HG03565 (cell line): ENCODE measurements at regions not wholly inside any gene's neighbourhood (a gene's known extent, or its start where the extent isn't known, plus 50 kb on each side); places are given as distances from the start of the nearest gene placed in this dataset.
"Not testable (repeated sequence)": the region's sequence is repeated elsewhere in the genome, so short reads cannot be mapped to it uniquely, and the experiment has no call there.

Source experiments
- ATAC-seq: cut with Tn5 transposase; IDR thresholded peaks from one replicate; pipeline ENCODE4 v1.9.1; 2021; ENCODE audit warnings: mild to moderate bottlenecking, moderate library complexity; ENCODE audit not compliant: unreplicated experiment

DNA sequence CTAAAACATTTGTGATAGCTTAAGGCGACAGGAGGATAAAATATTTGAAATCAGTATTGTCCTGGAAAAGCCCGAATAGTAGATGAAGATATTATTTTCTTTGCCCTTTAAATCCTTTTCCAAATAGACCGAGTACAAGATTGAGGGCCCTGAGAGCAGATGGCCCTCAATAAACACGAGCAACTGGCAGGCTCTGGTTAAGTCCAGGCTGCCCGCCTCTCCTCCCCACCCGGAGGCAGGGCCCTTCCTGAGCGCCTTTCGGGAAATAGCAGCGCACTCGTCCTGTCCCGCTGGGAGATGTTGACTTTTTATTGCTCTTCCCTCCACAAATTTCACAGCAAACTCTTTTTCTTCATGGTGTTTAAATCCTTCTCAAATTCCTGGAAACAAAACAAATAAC lies 50.8 kb upstream of the MAX start:
- ATAC-seq: no peak

GRCh38 chr14:65156568-65157366 lies 54.5 kb upstream of the MAX start:
- ATAC-seq: peak; percentile 67

- peak; percentile 62 for ATAC-seq
Measured at GRCh38 chr14:65159281-65160062, 57.2 kb upstream of the MAX start.

- no peak for ATAC-seq
Measured at GRCh38 chr14:65160091-65160490, 57.8 kb upstream of the MAX start.

- ATAC-seq: no peak
Measured at GRCh38 chr14:65162031-65162430, 59.7 kb upstream of the MAX start.

DNA sequence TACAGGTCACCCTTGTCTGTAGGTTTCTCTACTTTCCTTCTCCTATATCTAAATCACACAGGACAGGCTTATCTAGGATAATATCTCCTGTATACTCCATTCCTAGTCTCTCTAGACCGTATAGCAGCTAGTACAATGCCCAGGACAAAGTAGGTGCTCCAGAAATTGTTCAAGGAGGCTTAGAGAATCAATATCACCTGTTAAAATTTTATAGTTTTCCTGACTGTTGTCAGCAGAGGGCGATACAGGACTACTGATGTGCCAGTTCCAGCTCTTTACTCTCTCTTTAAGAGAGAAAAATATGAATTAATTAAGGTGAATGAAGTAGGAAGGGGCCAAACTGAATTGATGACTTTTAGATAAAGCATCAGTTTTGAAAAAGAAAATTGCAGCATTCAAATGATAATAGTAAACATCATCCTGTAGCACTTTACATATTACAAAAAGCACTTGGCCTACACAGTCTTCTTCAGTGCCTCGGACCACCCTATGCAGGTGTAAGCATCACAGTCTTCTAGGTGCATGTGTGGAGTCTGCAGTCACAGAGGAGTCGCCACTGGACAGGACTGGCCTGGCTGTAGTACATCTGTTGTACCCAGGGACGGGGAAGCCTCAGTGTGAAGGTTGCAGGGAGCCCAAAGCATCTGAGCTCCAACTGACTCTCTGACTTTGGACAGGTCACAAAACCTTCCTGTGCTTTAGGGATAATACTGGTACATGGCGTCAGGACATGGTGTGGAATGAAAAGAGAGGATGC lies 61.9 kb upstream of the MAX start:
- ATAC-seq: no peak

DNA sequence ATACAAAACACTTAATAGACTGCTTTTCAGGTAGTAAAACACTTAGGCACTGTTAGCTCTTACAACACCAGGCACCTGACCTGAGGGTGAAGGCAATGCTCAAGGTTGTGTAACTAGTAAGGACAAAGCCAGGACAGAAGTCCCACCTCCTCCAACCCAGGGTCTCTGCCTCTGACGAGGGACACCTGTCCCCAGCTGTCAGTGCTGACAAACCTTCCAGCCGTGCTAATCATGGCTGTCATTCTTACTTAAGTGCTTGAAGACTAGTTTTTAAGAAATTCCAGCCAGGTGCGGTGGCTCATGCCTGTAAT lies 62.5 kb upstream of the MAX start:
- ATAC-seq: no peak

DNA sequence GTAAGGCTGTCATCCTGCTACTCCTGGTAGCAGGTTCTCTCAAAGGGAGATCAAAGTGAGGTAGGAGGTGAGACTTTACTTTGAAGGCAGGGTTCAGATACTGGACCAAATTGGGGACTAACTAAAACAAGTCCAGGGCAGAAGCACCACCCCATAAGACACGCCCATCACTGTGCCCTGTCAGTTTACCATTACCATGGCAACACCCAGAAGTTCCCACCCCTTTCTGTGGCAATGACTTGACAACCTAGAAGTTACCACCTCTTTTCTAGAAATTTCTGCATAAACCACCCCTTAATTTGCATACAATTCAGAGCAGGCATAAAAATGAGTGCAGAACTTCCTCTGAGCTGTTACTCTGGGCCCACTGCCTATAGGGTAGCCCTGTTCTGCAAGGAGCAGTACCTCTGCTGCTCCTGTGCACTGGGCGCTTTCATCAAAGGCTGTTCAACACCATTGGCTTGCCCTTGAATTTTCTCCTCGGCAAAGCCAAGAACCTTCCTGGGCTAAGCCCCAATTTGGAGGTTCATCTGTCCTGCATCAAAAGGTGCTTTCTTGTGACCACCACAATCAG lies 64.8 kb upstream of the MAX start:
- no peak for ATAC-seq

DNA sequence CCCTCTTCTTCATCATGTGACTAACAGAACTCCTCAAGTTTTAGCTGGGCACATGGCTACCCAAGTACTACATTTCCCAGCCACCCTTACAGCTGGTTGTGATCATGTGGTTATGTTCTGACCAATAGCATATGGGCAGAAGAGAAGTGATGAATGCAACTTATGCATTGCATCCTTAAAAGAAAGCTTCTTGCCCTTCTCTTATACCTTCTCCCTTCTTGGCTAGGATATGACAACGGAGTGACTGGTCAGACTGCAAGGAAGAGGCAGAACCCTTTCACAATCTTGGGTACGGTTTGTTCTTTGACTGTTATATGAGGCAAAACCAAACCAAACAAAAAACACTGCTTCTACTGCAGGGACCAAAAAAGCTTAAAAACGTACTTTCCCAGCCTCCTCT lies 66.5 kb upstream of the MAX start:
- ATAC-seq: peak; percentile 20

GRCh38 chr14:65169351-65169750 lies 67.0 kb upstream of the MAX start:
- ATAC-seq: peak; percentile 73

GRCh38 chr14:65170318-65170717 lies 68.0 kb upstream of the MAX start:
- ATAC-seq: no peak

- no peak for ATAC-seq
Measured at GRCh38 chr14:65170768-65171507, 68.6 kb upstream of the MAX start.

- no peak for ATAC-seq
Measured at GRCh38 chr14:65173973-65174693, 71.8 kb upstream of the MAX start.

DNA sequence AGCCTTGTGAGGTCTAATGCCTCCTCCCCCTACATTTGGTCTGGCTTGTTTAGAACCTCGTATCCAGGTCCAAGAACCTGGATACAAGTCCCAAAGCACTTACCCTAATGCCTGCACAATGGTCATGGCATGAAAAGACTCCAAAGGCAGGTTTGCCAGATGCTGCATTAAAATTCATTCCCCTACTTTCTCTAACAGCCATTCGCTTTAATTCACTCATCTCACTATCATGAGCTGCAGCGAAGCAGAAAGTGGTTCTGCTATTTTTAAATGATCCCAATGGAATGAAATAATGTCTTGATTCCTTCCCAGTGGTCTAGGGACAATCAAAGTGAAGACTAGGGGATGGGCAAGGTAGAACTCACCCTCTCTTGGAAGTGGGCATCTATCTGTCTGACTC lies 72.5 kb upstream of the MAX start:
- ATAC-seq: no peak

GRCh38 chr14:65177551-65177950 lies 75.2 kb upstream of the MAX start:
- ATAC-seq: no peak

DNA sequence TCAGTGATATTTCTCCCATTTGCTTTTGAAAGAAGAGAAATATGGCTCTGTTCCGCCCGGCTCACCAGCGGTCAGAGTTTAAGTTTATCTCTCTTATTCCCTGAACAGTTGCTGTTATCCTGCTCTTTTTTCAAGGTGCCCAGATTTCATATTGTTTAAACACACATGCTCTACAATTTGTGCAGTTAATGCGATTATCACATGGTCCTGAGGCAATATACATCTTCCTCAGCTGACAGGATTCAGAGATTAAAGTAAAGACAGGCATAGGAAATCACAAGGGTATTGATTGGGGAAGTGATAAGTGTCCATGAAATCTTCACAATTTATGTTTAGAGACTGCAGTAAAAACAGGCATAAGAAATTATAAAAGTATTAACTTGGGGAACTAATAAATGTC lies 76.9 kb upstream of the MAX start:
- not testable (repeated sequence) for ATAC-seq

GRCh38 chr14:65179918-65180724 lies 77.8 kb upstream of the MAX start:
- peak; percentile 85 for ATAC-seq

DNA sequence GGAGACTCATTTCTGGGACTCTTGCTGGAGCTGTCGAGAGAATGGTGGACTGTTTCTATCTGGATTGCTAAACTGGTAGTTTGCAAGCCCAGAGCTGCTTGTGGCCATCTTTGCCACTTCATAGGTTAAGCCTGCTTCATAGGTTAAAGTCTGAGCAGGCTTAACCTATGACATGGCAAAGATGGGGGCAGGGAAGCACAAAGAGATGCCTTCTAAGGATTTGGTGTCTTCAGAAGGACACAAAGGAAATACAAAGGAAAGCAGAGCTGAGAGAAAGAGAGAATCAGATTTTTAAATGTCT lies 78.4 kb upstream of the MAX start:
- no peak for ATAC-seq

DNA sequence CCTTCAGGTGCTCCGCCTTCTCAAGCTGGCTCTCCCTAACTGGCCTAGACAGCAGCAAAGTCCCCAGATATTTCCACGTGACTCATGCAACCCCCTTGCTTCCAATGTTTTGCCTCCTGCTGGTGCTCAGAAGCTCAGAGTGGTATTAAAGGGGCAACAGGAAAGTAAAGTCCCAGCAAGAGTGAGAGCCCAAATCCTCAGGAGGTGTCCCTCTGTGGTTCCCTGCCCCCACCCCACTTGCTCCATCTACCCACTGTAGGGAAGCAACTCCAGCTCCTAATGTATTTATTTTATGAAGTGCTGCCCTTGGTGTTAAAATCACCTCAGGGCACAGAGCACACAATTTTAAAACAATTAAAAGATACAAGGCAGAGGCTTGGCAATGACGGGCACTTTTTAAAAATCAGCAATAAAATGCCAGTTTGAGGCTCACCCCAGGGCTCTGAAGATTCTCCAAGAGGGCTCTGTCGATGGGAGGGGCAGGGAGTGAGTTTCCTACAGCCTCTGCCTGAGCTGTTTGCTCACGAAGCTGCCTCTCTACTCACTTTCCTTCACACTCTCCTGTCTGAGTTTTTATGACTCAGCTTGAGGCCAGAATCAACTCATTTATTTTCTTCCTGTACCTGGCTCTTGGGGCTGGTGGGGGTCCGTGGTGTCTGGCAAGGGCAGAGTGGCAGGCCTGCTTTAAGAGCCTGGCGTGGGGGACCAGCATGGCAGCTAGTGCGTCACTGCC lies 81.9 kb upstream of the MAX start:
- no peak for ATAC-seq
